ENCODE measurements at regions not wholly inside any gene's neighbourhood (a gene's known extent, or its start where the extent isn't known, plus 50 kb on each side); places are given as distances from the start of the nearest gene placed in this dataset.
"Not testable (repeated sequence)": the region's sequence is repeated elsewhere in the genome, so short reads cannot be mapped to it uniquely, and the experiment has no call there.

- DNase-seq (ENCODE audit: low spot score): peak; percentile 79
Observed at GRCh38 chr6:28658475-28659249, 133.0 kb downstream of the GPX5 start.

DNA sequence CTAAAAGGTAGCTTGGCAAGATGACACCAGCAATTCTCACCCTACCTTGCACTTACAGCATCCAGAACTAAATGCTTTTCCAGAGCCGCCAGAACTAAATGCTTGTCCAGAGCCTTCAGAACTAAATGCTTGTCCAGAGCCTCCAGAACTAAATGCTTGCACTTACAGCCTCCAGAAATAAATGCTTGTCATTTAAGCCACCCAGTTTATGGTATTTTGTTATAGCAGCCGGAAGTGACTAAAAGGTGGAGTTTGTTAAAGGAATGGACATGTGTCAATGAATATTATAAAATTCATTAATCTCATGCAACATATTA, 133.5 kb downstream of the GPX5 start:
- DNase-seq (ENCODE audit: low spot score): no peak

GRCh38 chr6:28661097-28661713, 135.5 kb downstream of the GPX5 start:
- no peak for DNase-seq (ENCODE audit: low spot score)

- no peak for DNase-seq (ENCODE audit: low spot score)
Observed at GRCh38 chr6:28664870-28665396, 139.3 kb downstream of the GPX5 start.

- no peak for DNase-seq (ENCODE audit: low spot score)
Observed at GRCh38 chr6:28673417-28673786, 147.7 kb downstream of the GPX5 start.

DNA sequence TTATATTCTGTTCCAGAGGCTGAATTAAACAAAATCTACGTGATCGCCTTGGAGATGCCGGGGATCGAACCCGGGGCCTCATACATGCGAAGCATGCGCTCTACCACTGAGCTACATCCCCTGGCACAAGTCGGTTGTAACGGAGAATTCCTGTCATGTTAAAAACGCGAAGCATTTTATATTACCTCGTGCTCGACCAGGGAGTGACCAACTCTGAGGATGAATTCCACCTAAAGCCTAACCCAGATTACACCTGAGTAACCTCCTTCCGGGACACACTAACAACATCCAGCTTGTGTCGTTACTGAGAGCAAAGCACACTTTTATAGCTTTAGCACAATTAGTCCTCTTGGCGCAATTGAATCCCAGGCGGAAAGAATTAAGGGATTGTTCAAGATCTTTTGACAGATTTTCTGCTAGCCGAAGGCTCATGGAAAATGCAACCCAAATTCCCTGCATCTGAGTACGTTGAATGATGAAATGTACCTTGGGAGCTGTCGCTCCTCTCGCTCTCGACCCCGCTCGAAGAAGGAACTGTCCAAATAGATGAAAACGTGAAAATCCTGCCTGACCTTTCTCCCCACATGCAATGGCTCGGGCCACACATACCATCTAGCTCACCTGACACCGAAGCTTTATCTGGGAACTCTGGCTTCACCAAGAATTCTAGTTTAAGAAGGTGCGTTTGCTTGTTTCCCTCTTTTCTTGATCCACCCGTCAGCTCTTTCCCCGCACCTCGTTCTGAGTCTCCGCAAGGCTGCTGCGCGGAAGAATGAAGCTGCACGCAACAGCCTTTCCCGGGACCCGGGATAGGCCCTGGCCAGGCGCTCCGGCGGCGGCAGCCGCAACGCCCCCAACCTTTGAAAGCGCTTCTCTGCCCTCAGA, 148.3 kb downstream of the GPX5 start:
- DNase-seq (ENCODE audit: low spot score): peak; percentile 92

DNA sequence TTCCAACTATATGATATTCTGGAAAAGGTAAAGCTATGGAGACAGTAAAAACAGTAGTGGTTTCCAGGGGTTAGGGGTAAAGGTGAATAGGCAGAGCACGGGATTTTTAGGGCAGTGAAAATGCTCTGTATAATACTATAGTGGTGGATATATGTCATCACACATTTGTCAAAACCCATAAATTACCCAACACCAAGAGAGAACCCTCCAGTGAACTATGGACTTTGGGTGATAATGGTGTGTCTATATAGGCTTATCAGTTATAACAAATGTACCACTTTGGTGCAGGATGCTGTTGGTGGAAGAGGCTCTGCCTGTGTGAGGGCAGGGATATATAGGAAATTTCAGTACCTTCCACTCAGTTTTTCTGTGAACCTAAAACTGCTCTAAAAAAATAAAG, 149.9 kb downstream of the GPX5 start:
- DNase-seq (ENCODE audit: low spot score): no peak

DNA sequence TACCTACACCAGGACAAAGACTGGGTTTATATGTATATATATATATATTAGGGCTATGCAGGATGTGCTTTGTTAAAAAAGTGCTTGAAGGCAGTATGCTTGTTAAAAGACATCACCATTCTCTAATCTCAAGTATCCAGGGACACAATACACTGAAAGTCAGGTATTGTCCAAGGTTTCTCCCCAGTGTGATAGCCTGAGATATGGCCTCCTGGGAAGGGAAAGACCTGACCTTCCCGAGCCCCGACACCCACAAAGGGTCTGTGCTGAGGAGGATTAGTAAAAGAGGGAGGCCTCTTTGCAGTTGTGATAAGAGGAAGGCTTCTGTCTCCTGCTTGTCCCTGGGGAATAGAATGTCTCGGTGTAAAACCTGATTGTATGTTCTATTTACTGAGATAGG, 156.9 kb downstream of the GPX5 start:
- DNase-seq (ENCODE audit: low spot score): no peak

- DNase-seq (ENCODE audit: low spot score): not testable (repeated sequence)
Observed at GRCh38 chr6:28682956-28683685, 157.4 kb downstream of the GPX5 start.

DNA sequence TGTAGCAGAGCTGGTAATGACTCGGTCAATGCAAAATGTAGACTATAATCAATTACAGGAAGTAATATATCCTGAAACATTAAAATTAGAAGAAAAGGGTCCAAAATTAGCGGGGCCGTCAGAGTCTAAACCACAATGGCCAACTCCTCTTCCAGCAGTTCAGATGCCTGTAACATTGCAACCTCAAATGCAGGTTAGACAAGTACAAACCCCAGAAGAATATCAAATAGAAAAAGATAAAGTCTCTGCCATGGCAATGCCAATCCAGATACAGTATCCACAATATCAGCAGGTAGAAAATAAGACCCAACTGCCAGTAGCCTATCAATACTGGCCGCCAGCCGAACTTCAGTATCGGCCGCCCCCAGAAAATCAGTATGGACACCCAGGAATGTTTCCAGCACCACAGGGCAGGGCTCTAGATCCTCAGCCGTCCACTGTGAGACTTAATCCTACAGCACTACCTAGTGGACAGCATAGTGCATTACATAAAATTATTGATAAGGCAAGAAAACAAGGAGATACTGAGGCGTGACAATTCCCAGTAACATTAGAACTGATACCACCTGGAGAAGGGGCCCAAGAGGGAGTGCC, 158.4 kb downstream of the GPX5 start:
- peak; percentile 73 for DNase-seq (ENCODE audit: low spot score)

- DNase-seq (ENCODE audit: low spot score): not testable (repeated sequence)
Observed at GRCh38 chr6:28685960-28686359, 160.3 kb downstream of the GPX5 start.

- DNase-seq (ENCODE audit: low spot score): peak; percentile 81
Observed at GRCh38 chr6:28686446-28687027, 160.9 kb downstream of the GPX5 start.

DNA sequence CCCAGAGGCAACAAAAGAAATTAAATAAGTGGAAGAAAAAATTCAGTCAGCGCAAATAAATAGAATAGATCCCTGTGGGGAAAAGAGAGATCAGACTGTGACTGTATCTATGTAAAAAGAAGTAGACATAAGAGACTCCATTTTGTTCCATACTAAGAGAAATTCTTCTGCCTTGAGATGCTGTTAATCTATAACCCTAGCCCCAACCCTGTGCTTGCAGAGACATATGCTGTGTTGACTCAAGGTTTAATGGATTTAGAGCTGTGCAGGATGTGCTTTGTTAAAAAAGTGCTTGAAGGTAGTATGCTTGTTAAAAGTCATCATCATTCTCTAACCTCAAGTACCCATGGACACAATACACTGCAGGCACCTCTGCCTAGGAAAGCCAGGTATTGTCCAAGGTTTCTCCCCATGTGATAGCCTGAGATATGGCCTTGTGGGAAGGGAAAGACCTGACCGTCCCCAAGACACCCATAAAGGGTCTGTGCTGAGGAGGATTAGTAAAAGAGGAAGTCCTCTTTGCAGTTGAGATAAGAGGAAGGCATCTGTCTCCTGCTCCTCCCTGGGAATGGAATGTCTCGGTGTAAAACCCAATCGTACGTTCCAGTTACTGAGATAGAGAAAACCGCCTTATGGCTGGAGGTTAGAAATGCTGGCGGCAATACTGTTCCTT, 161.8 kb downstream of the GPX5 start:
- DNase-seq (ENCODE audit: low spot score): not testable (repeated sequence)

GRCh38 chr6:28691991-28692390, 166.3 kb downstream of the GPX5 start:
- not testable (repeated sequence) for DNase-seq (ENCODE audit: low spot score)

GRCh38 chr6:28693033-28693750, 167.5 kb downstream of the GPX5 start:
- DNase-seq (ENCODE audit: low spot score): peak; percentile 10

GRCh38 chr6:28693751-28694443, 168.2 kb downstream of the GPX5 start:
- DNase-seq (ENCODE audit: low spot score): no peak

DNA sequence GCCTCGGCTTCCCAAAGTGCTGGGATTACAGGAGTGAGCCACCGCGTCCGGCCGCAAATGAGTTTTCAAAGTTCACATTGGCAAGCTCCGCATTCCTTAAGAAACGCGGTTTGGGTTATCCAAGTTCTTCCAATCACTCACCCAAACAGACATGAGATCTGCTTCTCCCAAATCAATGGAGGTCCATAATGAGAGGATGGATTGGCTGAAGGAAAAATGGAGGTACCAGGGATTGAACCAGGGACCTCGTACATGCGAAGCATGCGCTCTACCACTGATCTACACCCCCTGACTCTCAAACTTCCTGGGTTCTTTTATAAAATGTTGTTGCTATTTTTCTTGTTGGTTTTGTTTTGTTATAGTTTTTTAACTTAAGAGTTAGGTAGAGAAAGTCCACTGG, 170.0 kb downstream of the GPX5 start:
- DNase-seq (ENCODE audit: low spot score): no peak

DNA sequence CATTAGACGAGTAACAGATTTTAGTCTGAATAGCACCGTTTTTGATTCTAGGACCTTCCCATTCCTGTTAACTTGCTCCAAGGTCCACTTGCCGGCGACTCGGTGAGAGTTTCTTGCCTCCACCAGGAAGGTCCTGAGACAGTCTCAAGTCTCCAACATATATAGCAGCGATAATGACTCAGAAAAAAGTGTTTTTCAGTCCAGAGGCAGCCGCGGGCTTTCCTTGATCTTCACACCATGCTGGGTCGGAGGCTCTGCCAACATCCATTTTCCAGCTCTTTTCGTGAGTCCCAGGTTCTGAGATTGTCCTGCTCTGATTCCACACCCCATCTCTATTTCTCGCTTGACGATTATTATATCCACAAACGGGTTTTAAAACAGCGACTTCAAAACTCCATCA, 170.5 kb downstream of the GPX5 start:
- no peak for DNase-seq (ENCODE audit: low spot score)

- no peak for DNase-seq (ENCODE audit: low spot score)
Observed at GRCh38 chr6:28696682-28697081, 171.0 kb downstream of the GPX5 start.
